ENCODE measurements at regions not wholly inside any gene's neighbourhood (a gene's known extent, or its start where the extent isn't known, plus 50 kb on each side); places are given as distances from the start of the nearest gene placed in this dataset.

DNA sequence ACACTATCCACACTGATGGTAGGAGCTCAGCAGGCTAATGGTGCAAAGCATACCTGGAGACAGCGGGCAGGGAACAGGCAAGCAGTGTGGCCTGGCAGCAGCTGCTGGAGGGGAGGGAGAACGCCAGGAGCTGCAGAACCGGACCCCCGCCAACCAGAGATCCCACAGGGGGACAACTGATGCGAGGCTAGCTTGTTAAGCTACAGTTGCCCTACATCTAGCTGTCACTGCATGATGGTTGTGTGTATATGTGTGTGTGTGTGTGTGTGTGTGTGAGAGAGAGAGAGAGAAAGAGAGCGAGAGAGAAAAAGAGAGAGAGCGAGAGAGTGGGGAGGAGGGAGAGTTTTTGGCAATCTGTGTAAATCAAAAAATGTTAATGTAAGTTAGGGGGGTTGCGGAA, 69.7 kb upstream of the NHSL1 start:
- no peak for TF ChIP-seq ARNTL (CRISPR knock-in tag; IDR thresholded peaks at IDR 0.05; ENCODE audit: borderline replicate concordance, low read depth)
- no peak for TF ChIP-seq ZNF565 (CRISPR knock-in tag; conservative IDR thresholded peaks at IDR 0.05; ENCODE audit: low read depth)
- no peak for TF ChIP-seq ZFP30 (CRISPR knock-in tag; IDR thresholded peaks at IDR 0.05)
- TF ChIP-seq ZFP3 (CRISPR knock-in tag; IDR thresholded peaks at IDR 0.05): no peak
- no peak for TF ChIP-seq ZC3H10 (CRISPR knock-in tag; IDR thresholded peaks at IDR 0.05)
- TF ChIP-seq BACH2 (CRISPR knock-in tag; IDR thresholded peaks at IDR 0.05; ENCODE audit: borderline replicate concordance): no peak
- TF ChIP-seq, protein P1, sequence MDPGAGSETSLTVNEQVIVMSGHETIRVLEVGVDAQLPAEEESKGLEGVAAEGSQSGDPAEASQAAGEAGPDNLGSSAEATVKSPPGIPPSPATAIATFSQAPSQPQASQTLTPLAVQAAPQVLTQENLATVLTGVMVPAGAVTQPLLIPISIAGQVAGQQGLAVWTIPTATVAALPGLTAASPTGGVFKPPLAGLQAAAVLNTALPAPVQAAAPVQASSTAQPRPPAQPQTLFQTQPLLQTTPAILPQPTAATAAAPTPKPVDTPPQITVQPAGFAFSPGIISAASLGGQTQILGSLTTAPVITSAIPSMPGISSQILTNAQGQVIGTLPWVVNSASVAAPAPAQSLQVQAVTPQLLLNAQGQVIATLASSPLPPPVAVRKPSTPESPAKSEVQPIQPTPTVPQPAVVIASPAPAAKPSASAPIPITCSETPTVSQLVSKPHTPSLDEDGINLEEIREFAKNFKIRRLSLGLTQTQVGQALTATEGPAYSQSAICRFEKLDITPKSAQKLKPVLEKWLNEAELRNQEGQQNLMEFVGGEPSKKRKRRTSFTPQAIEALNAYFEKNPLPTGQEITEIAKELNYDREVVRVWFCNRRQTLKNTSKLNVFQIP (CRISPR knock-in tag; IDR thresholded peaks at IDR 0.05; ENCODE audit: borderline replicate concordance, low read depth): no peak
- TF ChIP-seq CSDC2 (CRISPR knock-in tag; IDR thresholded peaks at IDR 0.05): no peak
